ENCODE measurements at regions not wholly inside any gene's neighbourhood (a gene's known extent, or its start where the extent isn't known, plus 50 kb on each side); places are given as distances from the start of the nearest gene placed in this dataset.
"Not testable (repeated sequence)": the region's sequence is repeated elsewhere in the genome, so short reads cannot be mapped to it uniquely, and the experiment has no call there.

DNA sequence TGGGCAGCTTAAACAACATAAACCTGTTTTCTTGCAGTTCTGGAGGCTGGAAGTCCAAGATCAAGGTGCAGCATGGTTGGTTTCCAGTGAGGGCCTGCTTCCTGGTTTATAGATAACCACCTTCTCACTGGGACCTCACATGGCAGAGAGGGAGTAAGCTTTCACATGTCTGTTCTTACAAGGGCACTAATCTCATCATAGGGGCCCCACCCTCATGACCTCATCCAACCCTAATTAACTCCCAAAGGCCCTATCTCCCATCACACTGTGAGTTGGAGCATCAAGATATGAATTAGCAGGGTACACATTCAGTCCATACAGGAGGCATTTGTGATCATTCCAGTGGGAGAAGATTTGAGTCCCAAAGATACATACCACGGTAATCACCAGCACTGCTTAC lies 50.5 kb upstream of the GRIN2A start:
- no peak for DNase-seq (ENCODE audit: low spot score)
- intact Hi-C loops (cut with DNase I) = no loop called here

DNA sequence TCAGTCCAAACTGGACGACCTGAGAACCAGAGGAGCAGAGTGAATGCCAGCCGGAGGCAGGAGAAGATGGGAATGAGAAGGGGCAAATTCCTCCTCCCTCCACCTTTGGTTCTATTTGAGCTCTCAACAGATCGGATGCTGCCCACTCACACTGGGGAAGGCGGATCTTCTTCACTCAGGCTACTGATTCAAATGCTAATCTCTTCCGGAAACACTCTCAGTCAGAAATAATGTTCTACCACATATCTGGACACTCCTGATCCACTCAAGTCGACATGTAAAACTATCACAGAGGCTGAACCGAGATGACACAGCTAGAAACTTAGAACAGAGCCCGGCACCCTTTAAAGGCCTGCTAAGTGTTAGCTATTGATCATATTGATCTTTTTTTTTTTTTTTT lies 57.4 kb upstream of the GRIN2A start:
- no peak for DNase-seq (ENCODE audit: low spot score)
- intact Hi-C loops (cut with DNase I) = no loop called here

DNA sequence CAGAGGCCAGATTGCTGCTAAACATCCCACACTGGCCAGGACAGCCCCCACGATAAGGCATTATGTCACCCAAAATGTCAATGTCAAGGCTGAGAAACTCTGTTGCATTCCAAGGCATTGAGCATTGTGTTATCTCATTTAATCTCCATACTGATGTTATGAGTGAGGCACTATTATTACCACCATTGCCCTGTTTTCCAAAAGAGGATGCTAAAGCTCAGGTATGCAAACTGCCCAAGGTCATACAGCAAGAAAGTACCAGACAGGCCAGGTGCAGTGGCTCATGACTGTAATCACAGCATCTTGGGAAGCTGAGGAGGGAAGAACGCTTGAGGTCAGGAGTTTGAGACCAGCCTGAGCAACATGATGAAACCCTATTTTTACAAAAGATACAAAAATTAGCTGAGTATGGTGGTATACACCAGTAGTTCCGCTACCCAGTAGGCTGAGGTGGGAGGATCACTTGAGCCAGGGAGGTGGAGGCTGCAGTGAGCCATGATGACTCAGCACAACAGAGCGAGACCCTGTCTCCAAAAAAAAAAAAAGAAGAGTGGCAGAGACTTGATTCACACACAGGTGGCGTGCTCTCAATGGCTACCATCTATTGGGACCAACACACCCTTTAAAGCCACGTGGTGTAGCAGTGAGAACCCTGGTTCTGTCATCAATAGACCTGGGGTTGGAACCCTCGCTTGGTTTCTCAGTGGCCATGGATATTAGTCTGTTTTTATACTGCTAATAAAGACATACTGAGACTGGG lies 58.8 kb upstream of the GRIN2A start:
- DNase-seq (ENCODE audit: low spot score) = no peak
- intact Hi-C loops (cut with DNase I) = no loop called here

DNA sequence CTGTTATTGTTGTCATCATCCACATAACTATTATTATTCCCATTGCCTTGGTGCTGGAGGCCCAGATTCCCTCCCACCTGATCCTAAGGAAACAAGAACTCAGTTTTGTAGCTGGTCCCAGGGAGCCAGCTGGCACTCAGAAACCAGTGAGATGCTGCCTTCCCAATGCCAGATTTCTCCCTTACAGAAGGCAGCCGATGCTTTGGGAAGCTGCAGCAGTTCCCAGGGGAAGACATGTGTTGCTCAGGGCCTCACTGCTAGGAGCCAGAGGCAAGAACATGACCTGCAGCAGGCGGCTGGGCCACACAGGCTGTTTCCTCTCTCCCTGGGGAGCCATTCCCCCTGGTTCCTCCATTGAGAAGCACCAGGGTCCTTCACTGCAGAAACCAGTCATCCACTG lies 59.9 kb upstream of the GRIN2A start:
- intact Hi-C loops (cut with DNase I) = no loop called here
- no peak for DNase-seq (ENCODE audit: low spot score)

DNA sequence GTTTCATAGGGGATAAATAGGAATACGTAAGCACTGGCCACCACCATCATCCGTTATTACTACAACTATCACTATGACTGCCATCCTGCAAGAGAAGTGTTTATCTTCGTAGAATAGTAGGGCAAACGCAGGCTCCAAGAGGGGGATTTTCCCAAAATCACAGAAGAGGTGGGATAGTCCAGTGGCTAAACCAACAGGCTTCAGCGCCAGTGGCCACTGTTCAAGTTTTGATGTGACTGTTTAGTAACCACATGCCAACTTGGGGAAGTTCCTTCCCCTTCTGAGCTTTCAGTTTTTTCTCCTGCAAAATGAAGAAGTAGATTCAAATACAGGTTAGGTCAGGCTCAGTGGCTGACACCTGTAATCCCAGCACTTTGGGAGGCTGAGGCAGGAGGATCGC lies 60.7 kb upstream of the GRIN2A start:
- intact Hi-C loops (cut with DNase I) = no loop called here
- DNase-seq (ENCODE audit: low spot score) = no peak

DNA sequence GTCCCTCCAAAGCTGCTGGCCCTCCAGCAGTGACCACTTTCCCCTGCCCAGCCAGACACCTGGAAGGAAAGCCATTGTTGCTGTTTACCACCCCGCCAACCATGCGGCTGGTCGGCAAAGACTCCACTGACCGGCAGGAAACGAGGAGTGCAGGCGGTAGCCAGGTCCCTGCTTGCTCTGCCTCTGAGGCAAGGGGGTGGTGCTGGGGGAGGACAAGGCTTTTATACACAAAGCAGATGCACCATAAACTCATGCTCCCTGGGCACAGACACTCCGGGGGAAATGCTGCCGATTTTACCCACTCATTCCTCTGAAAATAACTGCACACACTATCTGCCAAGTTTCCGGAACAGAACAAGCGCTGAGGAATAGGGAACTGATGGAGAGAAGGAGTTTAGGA lies 62.8 kb upstream of the GRIN2A start:
- intact Hi-C loops (cut with DNase I) = no loop called here
- DNase-seq (ENCODE audit: low spot score) = no peak

DNA sequence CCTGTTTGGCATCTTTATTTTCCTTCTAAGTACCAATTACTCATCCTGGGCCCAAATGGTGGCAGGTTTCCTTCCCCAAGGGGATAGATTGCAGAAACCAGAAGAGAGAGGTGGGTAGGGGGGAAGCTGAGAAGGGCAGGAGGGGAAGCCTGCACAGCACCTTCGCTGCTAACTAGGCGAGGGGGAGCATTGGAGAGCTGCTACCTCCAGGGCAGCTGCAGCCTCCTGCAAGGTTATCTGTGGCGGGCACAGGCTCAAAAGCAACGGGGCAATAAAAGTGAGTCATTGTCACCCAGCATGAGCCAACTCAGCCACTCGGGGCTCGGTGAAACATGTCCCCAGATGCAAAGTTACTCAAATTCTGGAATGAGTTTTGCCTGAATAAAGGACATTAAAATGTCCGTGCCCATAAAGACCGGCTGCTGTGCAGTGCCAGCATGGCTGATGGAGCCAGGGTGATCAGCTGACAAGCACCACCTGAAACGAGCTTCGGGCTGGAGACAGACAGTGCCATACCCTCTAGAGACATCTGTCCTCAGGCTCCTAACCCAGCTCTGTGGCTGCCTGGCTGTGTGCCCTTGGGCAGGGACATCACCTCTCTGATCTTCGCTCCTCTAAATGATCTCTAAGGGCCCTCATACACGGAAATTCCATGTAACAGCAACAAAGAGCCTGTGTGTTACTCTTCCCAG lies 68.1 kb upstream of the GRIN2A start:
- no peak for DNase-seq (ENCODE audit: low spot score)
- intact Hi-C loops (cut with DNase I) = no loop called here

DNA sequence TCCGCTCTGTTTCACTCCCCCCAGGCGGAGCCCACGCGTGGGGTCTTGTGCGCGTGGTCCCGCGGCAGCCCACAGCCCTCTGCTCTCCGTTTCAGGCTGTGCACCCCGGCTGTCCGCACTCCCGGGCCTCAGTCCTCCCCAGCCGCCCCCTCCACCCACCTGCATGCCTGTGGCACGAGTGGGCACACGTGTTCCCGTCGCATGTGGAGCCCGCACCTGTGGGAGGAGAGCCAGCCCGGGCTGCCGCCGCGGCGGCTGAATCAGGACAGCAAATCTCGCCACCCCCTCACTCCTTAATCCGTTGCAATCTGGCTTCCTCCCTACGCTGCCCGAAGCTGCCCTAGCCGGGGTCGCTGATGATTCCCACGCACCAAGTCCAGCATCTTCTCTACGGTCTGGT lies 69.9 kb upstream of the GRIN2A start:
- DNase-seq (ENCODE audit: low spot score) = no peak
- intact Hi-C loops (cut with DNase I) = no loop called here

DNA sequence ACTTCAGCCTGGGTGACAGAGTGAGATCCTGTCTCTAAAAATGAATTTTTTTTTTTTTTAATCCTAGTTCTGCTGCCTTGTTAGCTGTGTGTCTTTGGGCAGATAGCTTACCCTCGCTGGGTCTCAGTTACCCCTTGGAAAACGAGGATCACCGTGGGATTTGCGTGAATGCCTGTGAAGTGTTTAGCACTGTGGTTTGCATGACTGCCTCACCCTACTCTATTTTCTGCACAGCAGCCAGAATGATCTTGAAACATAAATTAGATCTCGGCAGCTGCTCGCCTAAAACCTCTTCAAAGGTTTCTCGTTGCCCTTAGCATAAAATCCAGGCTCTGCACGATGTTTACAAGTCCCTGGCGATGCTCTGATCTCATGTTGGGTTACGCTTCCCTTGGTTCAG lies 71.2 kb upstream of the GRIN2A start:
- DNase-seq (ENCODE audit: low spot score) = no peak
- intact Hi-C loops (cut with DNase I) = no loop called here

DNA sequence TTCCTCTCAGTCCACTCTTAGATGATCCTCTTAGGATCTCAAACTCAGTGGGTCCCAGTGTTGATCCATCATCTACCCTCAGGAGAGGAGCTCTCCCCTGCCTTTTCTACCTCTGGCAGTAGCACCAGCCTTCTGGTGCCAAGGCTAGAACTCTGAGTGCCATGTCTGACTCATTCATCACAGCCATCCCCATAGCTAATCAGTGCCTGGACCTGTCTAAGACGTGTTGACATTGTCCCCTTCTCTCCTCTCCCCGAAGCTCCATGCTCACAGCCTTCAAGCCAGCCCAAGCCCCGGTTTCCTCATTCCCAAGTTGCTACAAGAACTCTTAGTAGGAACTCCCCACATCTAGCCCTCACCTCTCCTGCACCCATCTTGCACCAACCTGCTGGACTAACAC lies 73.5 kb upstream of the GRIN2A start:
- intact Hi-C loops (cut with DNase I) = loop anchor here (2.0 kb wide), 1 partner anchor 253 kb away; no protein-coding TSS in a partner anchor
- DNase-seq (ENCODE audit: low spot score) = no peak

DNA sequence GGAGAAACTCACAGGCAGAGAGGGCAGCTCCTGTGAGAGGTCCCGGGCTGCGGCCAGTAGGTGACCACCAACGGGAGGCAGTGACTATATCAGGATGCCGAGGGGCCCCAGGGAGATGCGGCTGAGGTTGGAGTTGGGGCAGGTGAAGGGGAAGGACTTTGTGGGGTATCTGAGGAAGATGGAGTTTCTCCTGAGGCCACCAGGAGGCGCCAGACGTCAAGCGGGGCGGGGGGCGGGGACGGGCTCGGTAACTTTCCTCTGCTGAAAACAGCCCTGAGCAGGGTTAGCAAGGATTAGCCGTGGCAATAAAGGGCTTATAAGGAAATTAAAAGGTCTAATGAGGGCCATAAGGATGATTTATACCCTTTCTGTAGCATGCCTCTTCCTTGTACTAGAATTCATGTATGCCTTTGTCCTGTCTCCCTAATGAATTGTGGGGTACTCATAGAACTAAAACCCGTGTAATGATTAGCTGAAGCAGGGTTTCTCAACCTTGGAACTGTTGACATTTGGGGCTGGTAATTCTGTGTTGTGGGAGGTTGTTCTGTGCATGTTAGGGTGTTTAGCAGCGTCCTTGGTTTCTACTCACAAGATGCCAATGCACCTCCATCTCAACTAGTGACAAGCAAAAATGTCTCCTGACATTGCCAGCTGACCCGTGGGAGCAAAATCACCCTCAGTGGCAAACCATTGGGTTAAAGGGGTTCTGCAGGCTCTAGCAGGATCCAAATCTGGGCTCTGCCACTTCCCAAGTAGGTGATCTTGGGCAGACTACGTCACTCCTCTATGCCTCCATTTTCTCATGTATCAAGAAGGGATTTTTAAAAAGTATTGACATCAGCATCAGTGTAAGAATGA lies 74.8 kb upstream of the GRIN2A start:
- intact Hi-C loops (cut with DNase I) = loop anchor here (2.0 kb wide), 1 partner anchor 252 kb away; no protein-coding TSS in a partner anchor
- no peak for DNase-seq (ENCODE audit: low spot score)

DNA sequence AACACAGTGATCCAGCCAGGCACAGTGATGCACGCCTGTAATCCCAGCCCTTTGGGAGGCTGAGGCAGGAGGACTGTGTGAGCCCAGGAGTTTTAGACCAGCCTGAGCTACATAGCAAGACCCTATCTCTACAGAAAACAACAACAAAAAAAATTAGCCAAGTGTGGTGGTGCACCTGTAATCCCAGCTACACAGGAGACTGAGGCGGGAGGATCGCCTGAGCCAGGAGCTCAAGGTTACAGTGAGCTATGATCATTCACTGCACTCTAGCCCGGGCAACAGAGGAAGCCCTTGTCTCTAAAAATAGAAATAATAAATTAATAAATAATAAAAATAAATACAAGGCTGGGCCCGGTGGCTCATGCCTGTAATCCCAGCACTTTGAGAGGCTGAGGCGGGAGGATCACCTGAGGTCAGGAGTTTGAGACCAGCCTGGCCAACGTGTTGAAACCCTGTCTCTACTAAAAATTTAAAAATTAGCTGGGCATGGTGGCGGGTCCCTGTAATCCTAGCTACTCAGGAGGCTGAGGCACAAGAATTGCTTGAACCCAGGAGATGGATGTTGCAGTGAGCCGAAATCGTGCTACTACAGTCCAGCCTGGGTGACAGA lies 75.5 kb upstream of the GRIN2A start:
- intact Hi-C loops (cut with DNase I) = loop anchor here (2.0 kb wide), 1 partner anchor 251 kb away; no protein-coding TSS in a partner anchor
- DNase-seq (ENCODE audit: low spot score) = not testable (repeated sequence)

DNA sequence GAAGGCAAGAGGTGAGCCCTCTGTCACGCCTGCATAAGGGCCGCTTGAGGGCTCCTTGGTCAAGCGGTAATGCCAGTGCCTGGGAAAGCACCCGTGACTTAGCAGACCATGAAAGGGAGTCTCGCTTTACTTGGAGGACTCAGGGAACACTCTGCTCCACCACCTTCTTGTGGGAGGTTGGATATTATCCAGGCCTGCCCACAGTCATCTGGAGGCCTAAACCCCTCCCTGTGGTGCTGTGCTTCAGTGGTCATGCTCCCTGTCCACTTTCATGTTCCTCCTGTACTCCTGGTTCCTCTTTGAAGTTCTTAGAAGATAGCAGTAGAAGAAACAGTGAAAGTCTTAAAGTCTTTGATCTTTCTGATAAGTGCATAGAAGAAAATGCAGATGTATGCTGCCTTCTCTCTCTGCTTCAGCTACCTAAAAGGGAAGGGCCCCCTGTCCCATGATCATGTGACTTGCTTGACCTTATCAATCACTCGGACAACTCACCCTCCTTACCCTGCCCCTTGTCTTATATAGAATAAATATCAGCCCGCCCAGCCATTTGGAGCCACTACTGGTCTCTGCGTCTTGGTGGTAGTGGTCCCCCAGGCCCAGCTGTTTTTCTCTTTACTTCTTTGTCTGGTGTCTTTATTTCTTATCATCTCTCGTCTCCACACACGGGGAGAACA lies 76.8 kb upstream of the GRIN2A start:
- intact Hi-C loops (cut with DNase I); DNase-seq (ENCODE audit: low spot score): not testable (repeated sequence)

DNA sequence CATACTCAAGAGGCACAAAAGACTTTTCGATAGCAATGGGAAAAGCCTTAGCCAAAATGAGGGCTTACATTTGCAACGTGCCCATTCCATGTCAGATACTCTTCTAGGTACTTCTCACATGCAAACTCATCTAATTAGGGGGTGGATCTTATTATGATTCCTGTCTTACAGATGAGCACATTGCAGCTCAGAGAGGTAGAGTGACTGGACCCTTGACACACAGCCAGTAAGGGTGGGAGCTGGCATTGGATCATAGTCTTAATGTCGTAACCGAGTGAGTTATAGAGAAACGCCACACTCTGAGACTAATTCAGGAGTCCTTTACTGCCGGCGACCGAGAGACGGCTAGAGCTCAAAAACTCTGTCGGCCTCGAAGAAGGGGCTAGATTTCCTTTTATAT lies 78.8 kb upstream of the GRIN2A start:
- no peak for DNase-seq (ENCODE audit: low spot score)
- intact Hi-C loops (cut with DNase I) = no loop called here

DNA sequence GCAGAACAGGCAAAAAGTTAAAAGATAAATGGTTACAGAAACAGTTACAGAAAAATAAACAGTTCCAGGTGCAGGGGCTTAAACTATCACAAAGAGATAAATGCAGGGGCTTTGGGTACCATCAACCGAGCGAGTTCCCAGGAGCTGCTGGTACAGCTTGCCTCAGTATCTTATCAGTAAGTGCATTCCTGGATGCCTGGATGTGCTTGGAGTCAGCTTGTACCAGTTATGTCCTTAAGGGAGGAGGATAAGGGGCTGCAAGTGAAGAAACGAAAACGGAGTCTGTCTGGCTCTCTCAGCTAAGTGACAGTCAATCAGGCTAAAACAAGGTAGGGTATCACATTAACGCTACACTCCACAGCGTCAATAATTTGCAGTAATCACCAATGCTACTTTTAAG lies 79.3 kb upstream of the GRIN2A start:
- DNase-seq (ENCODE audit: low spot score); intact Hi-C loops (cut with DNase I): not testable (repeated sequence)

DNA sequence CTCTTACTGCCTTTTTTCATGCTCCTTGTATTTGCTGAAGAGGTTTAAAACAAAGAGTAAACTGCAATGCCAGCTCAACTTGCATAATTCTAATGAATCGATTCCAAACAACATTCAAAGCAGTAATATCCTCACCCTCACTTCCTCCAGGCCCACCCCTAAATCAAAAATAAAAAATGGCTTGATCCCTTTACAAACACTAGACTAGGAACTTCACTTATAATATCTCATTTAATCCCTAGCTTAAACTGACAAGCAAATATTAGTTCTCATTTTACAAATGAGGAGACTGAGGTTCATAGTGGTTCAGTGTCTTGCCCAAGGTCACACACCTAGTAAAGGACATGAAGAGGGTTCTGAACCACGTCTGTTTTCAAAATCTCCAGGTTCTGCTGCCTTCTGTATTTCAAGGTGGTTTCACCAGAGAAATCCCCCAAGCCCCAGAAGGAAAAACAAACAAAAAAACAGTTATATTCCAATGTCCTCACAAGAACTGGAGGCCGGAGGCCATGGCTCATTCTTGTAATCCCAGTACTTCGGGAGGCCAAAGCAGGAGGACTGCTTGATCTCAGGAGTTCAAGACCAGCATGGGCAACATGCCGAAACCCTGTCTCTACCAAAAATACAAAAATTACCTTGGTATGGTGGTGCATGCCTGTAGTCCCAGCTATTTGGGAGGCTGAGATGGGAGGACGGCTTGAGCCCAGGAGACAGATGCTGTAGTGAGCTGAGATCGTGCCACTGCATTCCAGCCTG lies 80.3 kb upstream of the GRIN2A start:
- intact Hi-C loops (cut with DNase I) = no loop called here
- DNase-seq (ENCODE audit: low spot score) = no peak

DNA sequence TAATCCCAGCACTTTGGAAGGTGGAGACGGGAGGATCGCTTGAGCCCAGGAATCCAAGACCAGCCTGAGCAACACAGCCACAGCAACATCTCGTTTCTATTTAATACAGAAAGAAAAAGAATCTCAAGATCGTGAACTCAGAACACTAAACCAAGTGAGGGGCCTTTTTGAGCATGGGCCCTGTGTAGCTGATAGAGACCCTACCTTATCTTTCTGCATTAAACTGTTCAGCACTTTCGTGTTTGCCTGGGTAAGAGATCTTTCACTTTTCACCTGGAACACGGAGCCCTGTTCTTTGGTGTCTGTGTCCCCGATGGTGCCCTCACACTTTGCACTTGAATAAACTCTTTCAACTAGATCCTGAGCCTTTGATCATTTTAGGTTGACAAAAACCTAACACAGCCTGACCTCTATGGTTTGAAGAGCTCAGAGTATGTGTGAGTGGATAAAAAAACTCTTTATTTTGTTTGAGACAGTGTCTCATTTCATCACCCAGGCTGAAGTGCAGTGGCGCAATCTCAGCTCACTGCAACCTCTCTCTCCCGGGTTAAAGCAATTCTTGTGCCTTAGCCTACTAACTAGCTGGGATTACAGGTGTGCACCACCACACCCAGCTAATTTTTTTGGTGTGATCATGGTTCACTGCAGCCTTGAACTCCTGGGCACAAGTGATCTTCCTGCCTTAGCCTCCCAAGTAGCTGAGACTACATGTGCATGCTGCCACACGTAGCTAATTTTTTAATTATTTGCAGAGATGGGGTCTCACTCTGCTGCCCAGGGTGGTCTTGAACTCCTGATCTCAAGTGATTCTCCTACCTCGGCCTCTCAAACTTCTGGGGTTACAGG lies 83.8 kb upstream of the GRIN2A start:
- intact Hi-C loops (cut with DNase I) = no loop called here
- no peak for DNase-seq (ENCODE audit: low spot score)

DNA sequence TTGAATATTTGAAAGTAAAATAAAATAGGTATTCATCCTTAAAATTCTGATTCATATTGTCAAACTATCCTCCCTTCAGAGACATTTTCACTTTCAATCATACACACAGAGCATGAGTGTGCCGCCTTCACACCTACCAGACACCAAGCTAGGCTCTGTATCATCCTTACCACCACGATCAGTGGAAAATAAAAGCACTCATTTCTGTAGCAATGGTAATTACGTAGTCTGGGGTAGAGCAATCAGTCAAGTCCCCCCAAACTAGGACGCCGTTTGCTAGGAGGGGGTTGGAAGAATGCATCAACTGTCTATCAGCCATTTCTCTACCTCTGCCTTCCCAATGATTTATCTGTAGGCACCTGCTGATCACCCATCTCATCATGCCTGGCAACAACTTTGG lies 84.6 kb upstream of the GRIN2A start:
- intact Hi-C loops (cut with DNase I) = no loop called here
- DNase-seq (ENCODE audit: low spot score) = no peak

Data from cardiac septum (tissue), 1 donor.